ENCODE measurements at regions not wholly inside any gene's neighbourhood (a gene's known extent, or its start where the extent isn't known, plus 50 kb on each side); places are given as distances from the start of the nearest gene placed in this dataset.

GRCh38 chr3:28816017-28816416 is 464.9 kb upstream of the RBMS3 start:
- Histone ChIP-seq H3K4me3 (replicated peaks in 1 of 4; ENCODE audit: control extremely low read depth in 1 of 4, insufficient read depth in 1 of 4, low read depth in 3 of 4, low read length in 4 of 4) (no peak overlapping the region), H3K9me3 (ENCODE audit: control insufficient read depth, insufficient read depth, low read depth, low read length) (no peaks in the 10 kb centered on the region), H3K4me2 (ENCODE audit: extremely low read depth, insufficient read depth, low read length) (no peak overlapping the region), H3K27ac (ENCODE audit: insufficient read depth, low read length) (no peak overlapping the region), H3K36me3 (ENCODE audit: control insufficient read depth, insufficient read depth, low read length) (no peaks in the 10 kb centered on the region), H3K79me2 (ENCODE audit: control insufficient read depth, insufficient read depth, low read length) (no peaks in the 10 kb centered on the region), H2AFZ (ENCODE audit: low read length) (no peak overlapping the region), H3K27me3 (ENCODE audit: control insufficient read depth, insufficient read depth, low read length) (no peaks in the 10 kb centered on the region), H3K4me1 (ENCODE audit: control insufficient read depth, extremely low read depth, insufficient read depth, low read length) (no peaks in the 10 kb centered on the region), H3K9ac (ENCODE audit: insufficient read depth, low read length) (no peak overlapping the region), H4K20me1 (ENCODE audit: control insufficient read depth, extremely low read depth, insufficient read depth, low read length) (no peaks in the 10 kb centered on the region)
- DNase-seq (ENCODE audit: low read depth in 2 of 2) = no peak
- TF ChIP-seq EZH2 (IDR thresholded peaks at IDR 0.05; ENCODE audit: low read length, missing control alignments) = no peak
- TF ChIP-seq CTCF (conservative IDR thresholded peaks at IDR 0.05 in 1 of 2, IDR thresholded peaks at IDR 0.05 in 1 of 2; ENCODE audit: low read depth in 1 of 2, low read length in 2 of 2) = no peak

- no peak overlapping the region for H2AFZ ChIP-seq (ENCODE audit: low read length)
- no peak for TF ChIP-seq EZH2 (IDR thresholded peaks at IDR 0.05; ENCODE audit: low read length, missing control alignments)
- no peak for TF ChIP-seq CTCF (conservative IDR thresholded peaks at IDR 0.05 in 1 of 2, IDR thresholded peaks at IDR 0.05 in 1 of 2; ENCODE audit: low read depth in 1 of 2, low read length in 2 of 2)
- no peak overlapping the region for H3K4me2 ChIP-seq (ENCODE audit: extremely low read depth, insufficient read depth, low read length)
- no peaks in the 10 kb centered on the region for H3K4me1 ChIP-seq (ENCODE audit: control insufficient read depth, extremely low read depth, insufficient read depth, low read length)
- no peak overlapping the region for H3K4me3 ChIP-seq (replicated peaks in 1 of 4; ENCODE audit: control extremely low read depth in 1 of 4, insufficient read depth in 1 of 4, low read depth in 3 of 4, low read length in 4 of 4)
- no peaks in the 10 kb centered on the region for H3K36me3 ChIP-seq (ENCODE audit: control insufficient read depth, insufficient read depth, low read length)
- H3K79me2 ChIP-seq (ENCODE audit: control insufficient read depth, insufficient read depth, low read length) = no peaks in the 10 kb centered on the region
- H3K27me3 ChIP-seq (ENCODE audit: control insufficient read depth, insufficient read depth, low read length) = no peaks in the 10 kb centered on the region
- no peaks in the 10 kb centered on the region for H3K9me3 ChIP-seq (ENCODE audit: control insufficient read depth, insufficient read depth, low read depth, low read length)
- H4K20me1 ChIP-seq (ENCODE audit: control insufficient read depth, extremely low read depth, insufficient read depth, low read length) = no peaks in the 10 kb centered on the region
- DNase-seq (ENCODE audit: low read depth in 2 of 2) = no peak
- no peak overlapping the region for H3K27ac ChIP-seq (ENCODE audit: insufficient read depth, low read length)
- no peak overlapping the region for H3K9ac ChIP-seq (ENCODE audit: insufficient read depth, low read length)
Measured at GRCh38 chr3:28824316-28824715, 456.6 kb upstream of the RBMS3 start.

GRCh38 chr3:28826840-28827239 is 454.0 kb upstream of the RBMS3 start:
- Histone ChIP-seq H3K9me3 (ENCODE audit: control insufficient read depth, insufficient read depth, low read depth, low read length) (no peaks in the 10 kb centered on the region), H4K20me1 (ENCODE audit: control insufficient read depth, extremely low read depth, insufficient read depth, low read length) (no peaks in the 10 kb centered on the region), H3K9ac (ENCODE audit: insufficient read depth, low read length) (no peak overlapping the region), H3K36me3 (ENCODE audit: control insufficient read depth, insufficient read depth, low read length) (no peaks in the 10 kb centered on the region), H3K79me2 (ENCODE audit: control insufficient read depth, insufficient read depth, low read length) (no peaks in the 10 kb centered on the region), H3K27ac (ENCODE audit: insufficient read depth, low read length) (no peak overlapping the region), H2AFZ (ENCODE audit: low read length) (no peak overlapping the region), H3K4me1 (ENCODE audit: control insufficient read depth, extremely low read depth, insufficient read depth, low read length) (no peaks in the 10 kb centered on the region), H3K4me3 (replicated peaks in 1 of 4; ENCODE audit: control extremely low read depth in 1 of 4, insufficient read depth in 1 of 4, low read depth in 3 of 4, low read length in 4 of 4) (no peak overlapping the region), H3K4me2 (ENCODE audit: extremely low read depth, insufficient read depth, low read length) (no peak overlapping the region), H3K27me3 (ENCODE audit: control insufficient read depth, insufficient read depth, low read length) (no peaks in the 10 kb centered on the region)
- no peak for DNase-seq (ENCODE audit: low read depth in 2 of 2)
- TF ChIP-seq EZH2 (IDR thresholded peaks at IDR 0.05; ENCODE audit: low read length, missing control alignments) (no peak), CTCF (conservative IDR thresholded peaks at IDR 0.05 in 1 of 2, IDR thresholded peaks at IDR 0.05 in 1 of 2; ENCODE audit: low read depth in 1 of 2, low read length in 2 of 2) (no peak)

Measured in fibroblast of lung (primary cell).